Suppressor macrophage treated with lipopolysaccharide for 1 hour (primary cell): ENCODE measurements at regions not wholly inside any gene's neighbourhood (a gene's known extent, or its start where the extent isn't known, plus 50 kb on each side); places are given as distances from the start of the nearest gene placed in this dataset.
"Not testable (repeated sequence)": the region's sequence is repeated elsewhere in the genome, so short reads cannot be mapped to it uniquely, and the experiment has no call there.

Source experiments
- DNase-seq, 3 donors: peaks; one replicate each; pipeline ENCODE4 v3.0.0-alpha.2; 2020 to 2022

DNA sequence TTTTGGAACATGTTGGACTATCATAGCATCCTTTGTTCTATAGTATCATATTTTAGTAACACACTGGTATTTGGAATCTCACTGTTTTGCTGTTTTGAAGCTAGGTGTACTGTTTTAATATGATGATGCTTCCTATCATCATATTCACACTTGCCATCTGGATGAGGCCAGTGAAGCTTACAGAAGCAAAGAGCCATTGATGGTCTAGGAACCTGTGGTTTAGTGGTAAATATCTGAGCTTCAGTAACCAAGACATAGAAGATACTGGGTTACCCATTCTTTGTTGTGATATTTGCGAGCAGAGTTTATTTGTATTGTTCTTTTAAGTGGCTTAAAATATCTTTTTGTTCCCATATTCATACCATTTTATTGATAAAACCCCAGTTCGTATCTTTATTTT lies 304.1 kb downstream of the SATB1 start:
- DNase-seq: no peak

GRCh38 chr3:18119866-18120265 lies 305.3 kb downstream of the SATB1 start:
- DNase-seq: no peak

- no peak for DNase-seq
These were observed 310.2 kb downstream of the SATB1 start for GRCh38 chr3:18114894-18115293.

DNA sequence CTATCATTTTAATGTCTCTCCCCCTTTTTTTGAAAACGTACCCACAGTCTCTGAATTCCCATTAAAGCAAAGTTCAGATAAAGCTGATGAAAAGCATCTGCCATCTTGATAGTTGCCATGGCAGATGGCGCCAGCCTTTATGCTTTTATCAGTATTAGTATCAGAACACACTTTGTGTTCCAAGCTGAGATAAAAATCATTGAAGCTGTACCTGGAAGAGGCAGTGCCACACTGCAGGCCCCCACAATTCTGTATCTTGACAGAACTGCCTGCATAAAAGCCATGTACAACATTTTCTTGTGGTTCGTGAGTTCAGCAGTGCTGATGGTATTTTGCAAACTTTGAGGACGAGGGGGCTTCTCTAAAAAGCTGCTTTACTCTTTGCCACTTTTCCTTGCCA lies 311.7 kb downstream of the SATB1 start:
- DNase-seq: no peak

DNA sequence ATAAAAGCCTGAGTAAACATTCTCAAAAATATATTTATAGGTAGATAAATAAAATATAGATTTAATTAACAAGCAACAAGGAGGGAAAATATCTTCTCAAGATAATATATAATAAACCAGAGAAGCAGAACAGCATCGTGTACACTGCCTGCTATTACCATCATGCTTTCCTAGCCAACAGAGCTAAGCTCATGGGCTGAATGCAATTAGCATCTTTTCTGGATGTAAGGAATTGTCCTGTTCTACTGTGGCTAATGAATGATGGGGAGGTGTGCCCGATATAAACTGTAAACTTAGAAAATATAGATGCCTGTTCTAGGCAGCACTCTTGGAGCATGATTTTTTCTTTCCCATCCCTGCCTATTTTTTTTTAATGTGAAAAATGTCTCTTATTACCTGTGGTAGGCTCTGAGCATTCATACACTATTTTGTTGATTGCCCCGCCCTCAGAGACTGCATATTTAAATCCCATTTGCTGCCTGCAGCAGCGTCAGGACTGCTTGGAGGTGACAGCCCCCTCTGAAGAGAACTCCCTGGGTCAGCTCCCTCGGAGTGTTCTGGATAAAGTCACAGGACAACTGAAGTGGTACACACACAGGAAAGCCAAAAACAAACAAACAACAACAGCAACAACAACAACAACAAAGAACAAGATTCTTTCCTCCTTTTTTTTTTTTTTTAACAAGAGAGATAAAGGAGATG lies 312.3 kb downstream of the SATB1 start:
- no peak for DNase-seq

DNA sequence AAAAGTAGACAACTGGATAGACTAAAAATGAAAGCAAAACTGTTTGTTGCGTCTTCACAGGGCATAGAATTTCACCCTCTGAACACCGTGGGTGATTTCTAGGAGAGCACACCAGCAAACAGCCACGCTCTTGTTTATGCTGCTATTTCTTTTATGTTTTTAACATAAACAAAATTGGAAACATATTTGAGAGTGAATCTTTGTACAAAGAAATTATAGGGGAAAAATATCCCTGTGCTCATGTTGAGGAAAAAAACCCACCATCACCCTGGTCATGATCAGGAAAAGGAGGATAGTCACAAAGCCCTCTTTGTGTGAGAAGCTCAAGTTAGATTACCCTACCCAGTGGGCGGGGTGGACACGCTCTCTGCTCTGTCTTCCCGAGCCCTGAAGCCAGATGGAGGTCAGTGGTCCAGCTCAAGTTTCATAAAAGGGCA lies 313.3 kb downstream of the SATB1 start:
- DNase-seq: peak; percentile 23 to 36 (median 29)

DNA sequence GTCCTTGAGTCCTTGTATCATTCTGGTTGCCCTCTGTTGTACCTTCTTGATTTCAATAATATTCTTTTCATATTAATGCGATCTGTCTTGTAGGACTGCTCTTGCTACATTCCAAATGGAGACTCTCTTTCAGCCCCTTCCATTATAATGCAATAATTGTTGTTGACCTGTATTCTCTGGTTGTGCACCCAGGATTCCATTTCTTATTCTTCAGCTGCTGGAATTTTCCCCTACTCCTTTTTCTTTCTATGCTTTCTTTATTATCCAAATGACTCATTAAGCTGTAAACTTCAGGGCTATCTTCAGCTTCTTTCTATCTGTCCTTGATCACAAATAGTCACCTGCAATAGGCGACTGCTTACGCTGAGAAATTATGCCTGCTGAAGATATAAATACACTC lies 321.5 kb downstream of the SATB1 start:
- no peak for DNase-seq

- DNase-seq: no peak
These were observed 325.0 kb downstream of the SATB1 start for GRCh38 chr3:18100121-18100520.

DNA sequence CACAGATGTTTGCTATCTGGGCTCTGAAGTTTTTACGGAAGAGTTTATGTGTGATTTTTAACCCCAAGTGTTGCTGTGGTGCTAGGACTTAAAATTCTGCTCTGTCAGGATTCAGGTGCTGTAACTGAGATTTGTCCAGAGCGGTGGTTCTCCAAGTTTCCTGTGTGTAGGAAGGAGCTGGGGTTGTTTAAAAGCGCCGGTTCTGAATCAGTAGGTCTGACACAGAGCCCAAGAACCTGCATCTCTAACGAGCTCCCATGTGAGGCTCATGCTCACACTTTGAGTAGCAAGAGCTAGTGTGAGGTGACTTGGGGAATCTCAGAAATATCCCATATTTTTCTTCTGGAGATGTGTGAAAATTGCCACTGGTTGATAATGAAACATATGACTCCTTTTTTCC lies 325.5 kb downstream of the SATB1 start:
- DNase-seq: no peak

- DNase-seq: peak; percentile 51 to 60 (median 56)
These were observed 326.1 kb downstream of the SATB1 start for GRCh38 chr3:18098960-18099587.

DNA sequence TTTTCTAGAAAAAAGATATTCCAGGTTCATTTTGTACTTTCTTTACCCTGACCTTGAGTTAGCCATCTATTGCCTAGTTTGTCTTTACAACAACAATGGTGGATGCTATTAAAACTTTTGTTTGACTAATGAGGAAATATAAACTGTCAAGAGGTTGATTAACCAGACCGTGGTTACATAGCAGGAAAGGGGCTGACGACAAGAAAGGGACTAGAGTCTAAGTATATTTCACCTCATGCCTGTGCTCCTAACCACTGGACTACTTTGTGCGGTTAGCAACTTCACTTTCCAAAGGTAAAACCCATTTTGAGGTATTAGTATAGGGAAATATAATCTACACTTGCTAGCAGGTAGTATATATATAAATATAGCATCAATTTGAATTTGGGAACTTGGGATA lies 327.1 kb downstream of the SATB1 start:
- DNase-seq: no peak

DNA sequence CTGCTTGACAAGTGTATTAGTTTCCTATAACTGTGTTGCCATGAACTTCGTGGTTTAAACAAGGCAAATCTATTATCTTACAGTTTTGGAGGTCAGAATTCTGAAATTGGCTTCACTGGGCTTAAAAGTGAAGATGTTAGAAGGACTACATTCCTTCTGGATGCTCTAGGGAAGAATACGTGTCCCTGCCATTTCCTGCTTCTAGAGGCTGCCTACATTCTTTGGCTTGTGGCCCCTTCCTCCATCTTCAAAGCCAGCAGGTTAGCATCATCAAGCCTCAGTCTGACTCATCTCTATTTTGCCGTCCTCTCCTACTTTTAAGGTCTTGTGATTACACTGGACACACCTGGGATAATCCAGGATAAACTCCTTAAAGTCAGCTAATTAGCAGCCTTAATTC lies 327.7 kb downstream of the SATB1 start:
- no peak for DNase-seq

- DNase-seq: peak; percentile 17 to 67 (median 59)
These were observed 332.4 kb downstream of the SATB1 start for GRCh38 chr3:18092726-18093125.

GRCh38 chr3:18090377-18090776 lies 334.8 kb downstream of the SATB1 start:
- DNase-seq: no peak

DNA sequence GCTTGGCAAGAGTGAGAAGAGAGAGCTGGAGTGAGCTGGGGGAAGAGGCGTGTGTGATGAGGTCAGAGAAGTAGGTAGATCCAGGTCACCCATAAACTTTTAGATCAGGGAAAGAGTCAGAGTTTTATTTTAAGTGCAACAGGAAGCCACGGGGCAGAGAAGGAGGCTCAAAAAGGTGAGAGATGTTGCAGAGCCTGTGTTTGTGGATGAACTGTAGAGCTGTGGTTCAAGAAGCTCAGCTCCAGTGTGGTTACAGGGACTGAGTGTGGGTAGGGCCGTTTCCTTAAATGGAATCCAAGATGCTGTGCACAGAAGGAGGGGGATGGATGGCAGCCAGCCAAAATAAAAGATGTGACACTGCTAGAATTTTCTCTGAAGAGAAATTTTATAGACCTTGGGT lies 337.2 kb downstream of the SATB1 start:
- no peak for DNase-seq

DNA sequence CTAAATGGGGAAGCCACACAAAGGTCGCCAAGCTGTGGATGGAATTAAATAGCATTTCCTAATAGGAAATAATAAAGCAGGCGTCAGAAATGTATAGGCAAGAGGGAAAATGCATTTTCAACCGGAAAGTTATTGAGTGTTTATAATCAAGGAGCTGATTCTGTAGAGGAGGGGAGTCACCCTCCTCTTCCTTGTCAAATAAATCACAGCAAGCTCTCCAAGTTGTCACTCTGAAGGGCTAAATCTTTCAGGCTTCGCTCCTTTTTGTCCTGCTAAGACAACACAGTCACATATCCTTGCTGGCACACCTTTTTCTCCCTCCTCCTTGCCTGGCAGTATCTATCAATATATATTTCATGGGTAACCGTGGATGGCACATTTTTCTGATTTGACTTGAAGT lies 338.4 kb downstream of the SATB1 start:
- DNase-seq: no peak

DNA sequence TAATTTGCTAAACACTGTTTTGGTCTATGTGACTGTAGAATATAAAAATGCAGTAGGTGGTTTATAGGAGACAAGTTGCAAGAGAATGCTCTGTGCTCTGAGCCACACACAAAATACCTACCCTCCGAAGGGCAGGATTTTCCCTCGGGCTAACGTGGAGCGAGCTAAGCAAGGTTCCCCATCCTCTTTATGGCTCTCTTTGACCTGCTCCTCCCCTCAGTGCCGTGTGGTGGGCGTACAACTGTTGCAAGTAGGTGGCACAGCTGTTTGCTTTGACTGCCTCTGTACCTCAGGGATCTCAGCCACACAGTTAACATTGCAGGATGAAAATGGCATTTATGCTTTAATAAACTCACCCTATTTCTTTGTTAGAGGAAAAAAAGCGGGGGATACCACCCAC lies 339.1 kb downstream of the SATB1 start:
- no peak for DNase-seq

DNA sequence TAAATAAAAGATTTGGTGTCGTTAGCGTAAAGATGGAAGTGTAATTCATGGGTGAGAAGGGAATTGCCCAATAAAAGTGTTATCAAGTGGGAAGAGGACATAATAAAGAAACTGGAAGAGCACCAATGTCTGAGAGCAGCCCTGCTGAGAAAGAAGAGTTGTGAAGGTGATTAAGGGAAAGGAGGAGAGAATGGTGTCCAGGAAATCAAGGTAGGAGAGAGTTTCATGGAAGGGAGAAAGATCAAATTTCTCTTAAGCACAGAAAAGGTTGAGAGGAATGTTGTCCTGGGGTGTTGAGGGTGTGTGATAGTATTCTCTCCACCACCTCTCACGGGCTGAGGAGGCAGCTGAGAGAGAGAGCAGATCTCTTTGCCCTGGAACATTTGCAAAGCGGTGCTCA lies 339.7 kb downstream of the SATB1 start:
- no peak for DNase-seq

GRCh38 chr3:18083273-18083590 lies 340.8 kb upstream of the TBC1D5 start:
- DNase-seq: not testable (repeated sequence)

GRCh38 chr3:18082551-18083272 lies 340.3 kb upstream of the TBC1D5 start:
- DNase-seq: no peak

DNA sequence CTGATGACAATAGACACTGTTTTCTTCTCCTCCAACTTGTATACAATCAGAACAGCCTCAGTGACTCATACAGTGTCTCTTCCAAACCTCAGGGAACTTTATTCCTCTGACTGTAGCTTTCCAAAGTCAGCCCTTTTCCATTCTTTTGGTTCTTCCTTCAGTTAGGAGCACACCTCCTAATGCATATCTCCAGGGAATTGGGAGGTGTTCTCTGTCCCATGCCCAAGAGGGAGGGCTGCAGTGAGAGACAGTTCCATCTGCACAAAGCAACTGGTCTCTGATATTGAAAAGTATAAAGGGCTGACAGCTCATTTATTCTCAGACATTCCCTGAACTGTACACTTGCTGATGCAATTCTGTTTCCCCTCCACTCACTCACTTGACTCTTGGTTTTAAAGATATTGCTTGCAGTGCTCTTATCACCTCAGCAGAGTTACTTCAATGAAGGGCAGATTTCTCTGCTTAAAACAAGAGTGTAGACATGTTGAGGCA lies 337.8 kb upstream of the TBC1D5 start:
- no peak for DNase-seq

DNA sequence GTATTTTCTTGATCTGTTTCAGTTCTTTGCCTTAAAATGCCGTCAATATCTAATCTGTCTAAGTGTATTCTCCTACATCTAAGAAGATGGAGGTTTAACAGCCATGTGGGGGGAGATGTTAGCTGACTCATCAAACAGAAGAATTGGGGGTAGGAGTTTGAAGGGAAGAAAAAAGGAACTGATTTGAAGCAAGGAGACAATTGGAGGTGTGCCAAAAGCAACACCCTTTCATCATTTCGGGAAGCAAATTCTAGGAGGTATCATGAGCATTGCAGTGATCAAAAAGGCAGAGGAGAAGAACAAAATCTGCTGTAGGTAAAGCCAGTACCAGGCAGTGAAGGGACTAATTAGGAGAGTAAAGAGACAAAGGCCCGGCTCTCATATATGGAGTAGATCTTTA lies 337.3 kb upstream of the TBC1D5 start:
- peak; percentile 38 to 45 (median 43) for DNase-seq

DNA sequence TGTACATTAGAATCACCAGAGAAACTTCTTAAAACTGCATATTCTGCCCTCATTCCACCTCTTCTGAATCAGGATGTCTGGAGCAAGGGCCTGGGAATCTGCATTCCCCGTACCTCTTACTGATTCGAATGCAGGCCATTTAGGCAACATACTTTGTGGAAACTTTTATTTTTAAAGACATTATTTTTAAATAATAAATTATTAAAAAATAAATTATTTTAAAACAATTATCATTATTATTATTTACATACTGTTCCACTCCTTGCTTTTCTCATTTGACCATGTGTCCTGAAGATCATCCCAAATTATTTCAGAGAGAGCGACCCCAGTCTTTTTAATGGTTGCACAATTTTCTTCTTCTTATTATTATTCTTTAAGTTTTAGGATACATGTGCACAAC lies 336.6 kb upstream of the TBC1D5 start:
- no peak for DNase-seq
